ENCODE measurements at regions not wholly inside any gene's neighbourhood (a gene's known extent, or its start where the extent isn't known, plus 50 kb on each side); places are given as distances from the start of the nearest gene placed in this dataset.

DNA sequence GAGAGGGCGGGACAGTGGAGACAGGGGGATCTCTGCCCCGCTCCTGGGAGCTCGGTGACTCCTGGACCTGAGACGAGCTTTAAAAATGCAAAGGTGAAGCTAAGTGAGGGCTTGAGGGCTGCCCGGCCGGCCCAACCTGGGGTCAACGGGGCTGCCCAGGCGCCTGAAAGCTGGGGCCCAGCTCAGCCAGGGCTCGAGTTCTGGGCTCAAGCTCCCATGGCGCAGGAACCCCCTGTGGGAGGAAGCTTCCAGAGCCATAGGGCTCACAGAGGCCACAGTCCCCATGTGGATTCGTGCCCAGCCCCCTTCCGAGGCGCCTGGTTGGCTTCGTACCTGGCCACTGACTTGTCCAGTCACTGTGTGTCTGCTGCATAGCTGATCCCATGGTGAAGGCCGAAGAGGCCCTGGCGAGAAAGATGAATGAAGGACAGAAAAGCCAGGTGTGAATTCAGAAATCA, 75.8 kb upstream of the GSE1 start (continued):
- TF ChIP-seq NFE2L1 (CRISPR knock-in tag; IDR thresholded peaks at IDR 0.05; ENCODE audit: borderline replicate concordance), result no peak
- no peak for TF ChIP-seq PAF1 (CRISPR knock-in tag; IDR thresholded peaks at IDR 0.05)
- TF ChIP-seq BORCS8-MEF2B (CRISPR knock-in tag; IDR thresholded peaks at IDR 0.05), result 0 out of 2 replicates have a peak, but pooled peaks have one; percentile 17
- no peak for TF ChIP-seq ZNF879 (CRISPR knock-in tag; IDR thresholded peaks at IDR 0.05)
- 0 out of 2 replicates have a peak, but pooled peaks have one; percentile 35 for TF ChIP-seq ARHGAP35 (CRISPR knock-in tag; IDR thresholded peaks at IDR 0.05; ENCODE audit: borderline replicate concordance)
- no peak for TF ChIP-seq HNF4G (IDR thresholded peaks at IDR 0.05; ENCODE audit: borderline replicate concordance, low read depth, low read length)
- TF ChIP-seq HNF4G (CRISPR knock-in tag; IDR thresholded peaks at IDR 0.05; ENCODE audit: borderline replicate concordance, low read depth), result 0 out of 2 replicates have a peak, but pooled peaks have one; percentile 4
- TF ChIP-seq NKX3-1 (CRISPR knock-in tag; IDR thresholded peaks at IDR 0.05), result no peak
- TF ChIP-seq, protein P1, sequence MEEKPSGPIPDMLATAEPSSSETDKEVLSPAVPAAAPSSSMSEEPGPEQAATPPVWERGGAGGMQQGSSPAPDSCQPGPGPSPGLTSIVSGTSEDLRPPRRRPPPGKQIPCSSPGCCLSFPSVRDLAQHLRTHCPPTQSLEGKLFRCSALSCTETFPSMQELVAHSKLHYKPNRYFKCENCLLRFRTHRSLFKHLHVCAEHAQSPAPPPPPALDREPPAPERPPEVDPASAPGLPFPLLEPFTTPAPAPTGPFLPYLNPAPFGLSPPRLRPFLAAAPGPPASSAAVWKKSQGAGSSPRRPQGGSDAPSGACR (CRISPR knock-in tag; IDR thresholded peaks at IDR 0.05), result no peak
- TF ChIP-seq NCOA5 (CRISPR knock-in tag; IDR thresholded peaks at IDR 0.05), result no peak
- TF ChIP-seq ZNF567 (CRISPR knock-in tag; IDR thresholded peaks at IDR 0.05; ENCODE audit: borderline replicate concordance), result no peak
- TF ChIP-seq ZNF777 (CRISPR knock-in tag; IDR thresholded peaks at IDR 0.05), result no peak
- TF ChIP-seq, protein P2, sequence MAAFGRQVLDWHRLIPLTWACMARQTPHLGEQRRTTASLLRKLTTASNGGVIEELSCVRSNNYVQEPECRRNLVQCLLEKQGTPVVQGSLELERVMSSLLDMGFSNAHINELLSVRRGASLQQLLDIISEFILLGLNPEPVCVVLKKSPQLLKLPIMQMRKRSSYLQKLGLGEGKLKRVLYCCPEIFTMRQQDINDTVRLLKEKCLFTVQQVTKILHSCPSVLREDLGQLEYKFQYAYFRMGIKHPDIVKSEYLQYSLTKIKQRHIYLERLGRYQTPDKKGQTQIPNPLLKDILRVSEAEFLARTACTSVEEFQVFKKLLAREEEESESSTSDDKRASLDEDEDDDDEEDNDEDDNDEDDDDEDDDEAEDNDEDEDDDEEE (CRISPR knock-in tag; IDR thresholded peaks at IDR 0.05), result peak; percentile 35; the same call in 1 of the 2 replicates
- TF ChIP-seq, protein P3, sequence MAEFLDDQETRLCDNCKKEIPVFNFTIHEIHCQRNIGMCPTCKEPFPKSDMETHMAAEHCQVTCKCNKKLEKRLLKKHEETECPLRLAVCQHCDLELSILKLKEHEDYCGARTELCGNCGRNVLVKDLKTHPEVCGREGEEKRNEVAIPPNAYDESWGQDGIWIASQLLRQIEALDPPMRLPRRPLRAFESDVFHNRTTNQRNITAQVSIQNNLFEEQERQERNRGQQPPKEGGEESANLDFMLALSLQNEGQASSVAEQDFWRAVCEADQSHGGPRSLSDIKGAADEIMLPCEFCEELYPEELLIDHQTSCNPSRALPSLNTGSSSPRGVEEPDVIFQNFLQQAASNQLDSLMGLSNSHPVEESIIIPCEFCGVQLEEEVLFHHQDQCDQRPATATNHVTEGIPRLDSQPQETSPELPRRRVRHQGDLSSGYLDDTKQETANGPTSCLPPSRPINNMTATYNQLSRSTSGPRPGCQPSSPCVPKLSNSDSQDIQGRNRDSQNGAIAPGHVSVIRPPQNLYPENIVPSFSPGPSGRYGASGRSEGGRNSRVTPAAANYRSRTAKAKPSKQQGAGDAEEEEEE (CRISPR knock-in tag; IDR thresholded peaks at IDR 0.05; ENCODE audit: borderline replicate concordance), result 0 out of 2 replicates have a peak, but pooled peaks have one; percentile 71
- no peak for TF ChIP-seq PHF5A (CRISPR knock-in tag; IDR thresholded peaks at IDR 0.05; ENCODE audit: low read depth, unreplicated experiment)
- 0 out of 2 replicates have a peak, but pooled peaks have one; percentile 5 for TF ChIP-seq ZBTB42 (CRISPR knock-in tag; IDR thresholded peaks at IDR 0.05)
- TF ChIP-seq, protein P4, sequence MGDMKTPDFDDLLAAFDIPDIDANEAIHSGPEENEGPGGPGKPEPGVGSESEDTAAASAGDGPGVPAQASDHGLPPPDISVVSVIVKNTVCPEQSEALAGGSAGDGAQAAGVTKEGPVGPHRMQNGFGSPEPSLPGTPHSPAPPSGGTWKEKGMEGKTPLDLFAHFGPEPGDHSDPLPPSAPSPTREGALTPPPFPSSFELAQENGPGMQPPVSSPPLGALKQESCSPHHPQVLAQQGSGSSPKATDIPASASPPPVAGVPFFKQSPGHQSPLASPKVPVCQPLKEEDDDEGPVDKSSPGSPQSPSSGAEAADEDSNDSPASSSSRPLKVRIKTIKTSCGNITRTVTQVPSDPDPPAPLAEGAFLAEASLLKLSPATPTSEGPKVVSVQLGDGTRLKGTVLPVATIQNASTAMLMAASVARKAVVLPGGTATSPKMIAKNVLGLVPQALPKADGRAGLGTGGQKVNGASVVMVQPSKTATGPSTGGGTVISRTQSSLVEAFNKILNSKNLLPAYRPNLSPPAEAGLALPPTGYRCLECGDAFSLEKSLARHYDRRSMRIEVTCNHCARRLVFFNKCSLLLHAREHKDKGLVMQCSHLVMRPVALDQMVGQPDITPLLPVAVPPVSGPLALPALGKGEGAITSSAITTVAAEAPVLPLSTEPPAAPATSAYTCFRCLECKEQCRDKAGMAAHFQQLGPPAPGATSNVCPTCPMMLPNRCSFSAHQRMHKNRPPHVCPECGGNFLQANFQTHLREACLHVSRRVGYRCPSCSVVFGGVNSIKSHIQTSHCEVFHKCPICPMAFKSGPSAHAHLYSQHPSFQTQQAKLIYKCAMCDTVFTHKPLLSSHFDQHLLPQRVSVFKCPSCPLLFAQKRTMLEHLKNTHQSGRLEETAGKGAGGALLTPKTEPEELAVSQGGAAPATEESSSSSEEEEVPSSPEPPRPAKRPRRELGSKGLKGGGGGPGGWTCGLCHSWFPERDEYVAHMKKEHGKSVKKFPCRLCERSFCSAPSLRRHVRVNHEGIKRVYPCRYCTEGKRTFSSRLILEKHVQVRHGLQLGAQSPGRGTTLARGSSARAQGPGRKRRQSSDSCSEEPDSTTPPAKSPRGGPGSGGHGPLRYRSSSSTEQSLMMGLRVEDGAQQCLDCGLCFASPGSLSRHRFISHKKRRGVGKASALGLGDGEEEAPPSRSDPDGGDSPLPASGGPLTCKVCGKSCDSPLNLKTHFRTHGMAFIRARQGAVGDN (CRISPR knock-in tag; IDR thresholded peaks at IDR 0.05), result peak; percentile 25
- no peak for TF ChIP-seq CAMTA2 (CRISPR knock-in tag; IDR thresholded peaks at IDR 0.05; ENCODE audit: borderline replicate concordance)
- TF ChIP-seq, protein P5, sequence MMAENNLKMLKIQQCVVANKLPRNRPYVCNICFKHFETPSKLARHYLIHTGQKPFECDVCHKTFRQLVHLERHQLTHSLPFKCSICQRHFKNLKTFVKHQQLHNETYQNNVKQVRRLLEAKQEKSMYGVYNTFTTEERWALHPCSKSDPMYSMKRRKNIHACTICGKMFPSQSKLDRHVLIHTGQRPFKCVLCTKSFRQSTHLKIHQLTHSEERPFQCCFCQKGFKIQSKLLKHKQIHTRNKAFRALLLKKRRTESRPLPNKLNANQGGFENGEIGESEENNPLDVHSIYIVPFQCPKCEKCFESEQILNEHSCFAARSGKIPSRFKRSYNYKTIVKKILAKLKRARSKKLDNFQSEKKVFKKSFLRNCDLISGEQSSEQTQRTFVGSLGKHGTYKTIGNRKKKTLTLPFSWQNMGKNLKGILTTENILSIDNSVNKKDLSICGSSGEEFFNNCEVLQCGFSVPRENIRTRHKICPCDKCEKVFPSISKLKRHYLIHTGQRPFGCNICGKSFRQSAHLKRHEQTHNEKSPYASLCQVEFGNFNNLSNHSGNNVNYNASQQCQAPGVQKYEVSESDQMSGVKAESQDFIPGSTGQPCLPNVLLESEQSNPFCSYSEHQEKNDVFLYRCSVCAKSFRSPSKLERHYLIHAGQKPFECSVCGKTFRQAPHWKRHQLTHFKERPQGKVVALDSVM (CRISPR knock-in tag; IDR thresholded peaks at IDR 0.05), result no peak
- peak; percentile 47 for TF ChIP-seq RBFOX2 (IDR thresholded peaks at IDR 0.05; ENCODE audit: low read depth, low read length)
- peak; percentile 4 for TF ChIP-seq HNRNPLL (IDR thresholded peaks at IDR 0.05; ENCODE audit: low read depth, low read length, poor library complexity, severe bottlenecking)
